Right atrium auricular region (tissue), 2 donors: ENCODE measurements at regions not wholly inside any gene's neighbourhood (a gene's known extent, or its start where the extent isn't known, plus 50 kb on each side); places are given as distances from the start of the nearest gene placed in this dataset.

Experiments used
- DNase-seq: peaks from one replicate; pipeline ENCODE4 v3.0.0-alpha.2; 2019; ENCODE audit warnings: low spot score
- H3K27ac ChIP-seq, 2 donors: fragments of 200-600 bp; sonication (generic); 1 replicate in 1 of 2; 2 replicates in 1 of 2; pipeline ENCODE4 v1.5.1; 2016 to 2019
- H3K27me3 ChIP-seq, 2 donors: fragments of 200-600 bp; sonication (generic); one replicate each; pipeline versions ENCODE4 v1.5.1 to v1.6.0; 2017 to 2019
- H3K36me3 ChIP-seq: fragments of 200-600 bp; sonication (generic); one replicate; pipeline ENCODE4 v1.5.1; 2016
- H3K4me1 ChIP-seq, 2 donors: fragments of 200-600 bp; sonication (generic); one replicate each; pipeline versions ENCODE4 v1.5.1 to v1.6.0; 2017 to 2019
- H3K4me3 ChIP-seq, 2 donors: fragments of 200-600 bp; sonication (generic); 1 replicate in 1 of 2; 2 replicates in 1 of 2; pipeline ENCODE4 v1.5.1; 2017 to 2019; ENCODE audit warnings: mild to moderate bottlenecking in 1 of 2, moderate library complexity in 1 of 2
- H3K9me3 ChIP-seq, 2 donors: fragments of 200-600 bp; sonication (generic); one replicate each; pipeline ENCODE4 v1.5.1; 2019
- CTCF ChIP-seq, 2 donors: fragments of 200-600 bp; sonication (generic); IDR thresholded peaks; one replicate each; pipeline ENCODE4 v1.5.1; 2019; ENCODE audit warnings: antibody characterized with exemption in 2 of 2

DNA sequence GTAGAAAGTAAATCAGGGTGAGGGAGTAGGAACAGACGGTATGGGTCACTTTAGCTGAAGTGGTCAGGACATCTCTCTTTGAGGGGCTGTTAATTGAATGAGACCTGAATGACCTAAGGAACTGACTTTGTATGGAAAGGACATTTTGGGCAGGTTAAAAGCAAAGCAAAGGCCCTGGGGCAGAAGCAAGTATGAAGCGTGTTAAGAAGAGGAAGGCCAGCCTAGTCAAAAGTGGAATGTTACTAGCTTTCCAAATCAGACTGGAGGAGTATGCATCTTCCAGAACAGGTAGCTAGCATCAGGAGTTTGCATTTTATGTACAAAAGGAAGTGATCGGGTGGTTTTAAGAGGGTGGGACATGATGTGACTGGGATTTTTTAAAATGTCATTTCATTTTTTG, 70.9 kb upstream of the PCGF5 start:
- H3K9me3 ChIP-seq: no peaks in the 10 kb centered on the region
- TF ChIP-seq CTCF (IDR thresholded peaks at IDR 0.05): no peak
- no peaks in the 10 kb centered on the region for H3K27me3 ChIP-seq
- H3K36me3 ChIP-seq: no peaks in the 10 kb centered on the region
- no peak overlapping the region for H3K27ac ChIP-seq
- no peak for DNase-seq
- H3K4me1 ChIP-seq: no peaks in the 10 kb centered on the region
- no peak overlapping the region for H3K4me3 ChIP-seq

GRCh38 chr10:91150631-91151030, 69.8 kb upstream of the PCGF5 start:
- H3K36me3 ChIP-seq: no peaks in the 10 kb centered on the region

GRCh38 chr10:91153508-91153907, 67.0 kb upstream of the PCGF5 start:
- Histone ChIP-seq H3K9me3 (no peaks in the 10 kb centered on the region), H3K4me3 (no peak overlapping the region), H3K27ac (no peak overlapping the region), H3K27me3 (no peaks in the 10 kb centered on the region), H3K4me1 (no peaks in the 10 kb centered on the region), H3K36me3 (no peaks in the 10 kb centered on the region)
- DNase-seq: no peak
- TF ChIP-seq CTCF (IDR thresholded peaks at IDR 0.05): no peak

More at GRCh38 chr10:91150631-91151030, 69.8 kb upstream of the PCGF5 start:
- no peak overlapping the region for H3K27ac ChIP-seq
- H3K27me3 ChIP-seq: no peaks in the 10 kb centered on the region
- TF ChIP-seq CTCF (IDR thresholded peaks at IDR 0.05): no peak
- H3K9me3 ChIP-seq: no peaks in the 10 kb centered on the region
- H3K4me3 ChIP-seq: no peak overlapping the region
- no peaks in the 10 kb centered on the region for H3K4me1 ChIP-seq
- DNase-seq: no peak

GRCh38 chr10:91154842-91155241, 65.6 kb upstream of the PCGF5 start:
- Histone ChIP-seq H3K27me3 (no peaks in the 10 kb centered on the region), H3K9me3 (no peaks in the 10 kb centered on the region), H3K36me3 (no peaks in the 10 kb centered on the region), H3K27ac (no peak overlapping the region), H3K4me3 (no peak overlapping the region), H3K4me1 (no peaks in the 10 kb centered on the region)
- TF ChIP-seq CTCF (IDR thresholded peaks at IDR 0.05): no peak
- DNase-seq: no peak

DNA sequence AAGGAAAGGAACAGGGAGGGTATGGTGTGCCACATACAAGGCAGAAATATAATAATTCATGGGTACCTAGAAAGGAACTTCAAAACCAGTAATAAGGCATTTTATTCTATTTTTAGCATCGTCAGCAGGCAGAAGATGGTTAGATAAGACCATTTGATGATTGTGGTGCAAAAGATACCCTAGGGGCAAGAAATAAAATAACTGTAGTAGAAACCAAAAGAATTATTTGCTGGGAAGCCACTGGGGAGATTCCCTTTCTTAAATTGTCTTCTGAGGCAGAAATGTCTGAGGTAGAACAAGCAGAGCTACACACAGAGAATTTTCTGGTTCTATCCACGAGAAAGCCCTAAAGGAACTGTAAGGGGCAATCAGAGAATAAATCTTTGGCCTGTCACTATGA, 64.3 kb upstream of the PCGF5 start:
- Histone ChIP-seq H3K4me3 (no peak overlapping the region), H3K36me3 (no peaks in the 10 kb centered on the region), H3K27ac (no peak overlapping the region), H3K27me3 (no peaks in the 10 kb centered on the region), H3K4me1 (no peaks in the 10 kb centered on the region), H3K9me3 (no peaks in the 10 kb centered on the region)
- no peak for TF ChIP-seq CTCF (IDR thresholded peaks at IDR 0.05)
- no peak for DNase-seq

DNA sequence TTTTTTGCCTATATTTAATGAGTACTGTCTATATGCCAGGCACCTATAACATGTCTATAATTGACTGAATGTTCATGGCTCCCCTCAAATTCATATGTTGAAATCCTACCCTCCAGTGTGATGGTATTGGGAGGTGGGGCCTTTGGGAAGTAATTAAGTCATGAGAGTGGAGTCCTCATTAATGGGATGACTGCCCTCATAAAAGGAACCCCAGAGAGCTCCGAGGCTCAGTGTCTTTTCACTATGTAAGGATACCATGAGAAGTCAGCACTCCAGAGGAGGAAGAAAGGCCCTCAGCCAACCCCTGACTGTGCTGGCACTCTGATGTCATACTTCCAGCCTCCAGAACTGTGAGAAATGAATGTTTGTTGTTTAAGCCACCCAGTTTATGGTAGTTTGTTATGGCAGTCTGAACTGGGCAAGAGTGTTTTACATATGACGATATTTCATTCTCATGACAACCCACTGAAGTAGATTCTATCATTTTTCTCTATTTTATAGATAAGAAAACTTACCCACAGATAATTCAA, 61.1 kb upstream of the PCGF5 start:
- H3K4me3 ChIP-seq: no peak overlapping the region
- H3K27ac ChIP-seq: no peak overlapping the region
- no peak for DNase-seq
- H3K27me3 ChIP-seq: no peaks in the 10 kb centered on the region
- peaks cover 0 to 15% of the 10 kb centered on the region in 2 donors for H3K4me1 ChIP-seq
- no peaks in the 10 kb centered on the region for H3K36me3 ChIP-seq
- no peak for TF ChIP-seq CTCF (IDR thresholded peaks at IDR 0.05)
- no peaks in the 10 kb centered on the region for H3K9me3 ChIP-seq
